ENCODE measurements at regions not wholly inside any gene's neighbourhood (a gene's known extent, or its start where the extent isn't known, plus 50 kb on each side); places are given as distances from the start of the nearest gene placed in this dataset.

DNA sequence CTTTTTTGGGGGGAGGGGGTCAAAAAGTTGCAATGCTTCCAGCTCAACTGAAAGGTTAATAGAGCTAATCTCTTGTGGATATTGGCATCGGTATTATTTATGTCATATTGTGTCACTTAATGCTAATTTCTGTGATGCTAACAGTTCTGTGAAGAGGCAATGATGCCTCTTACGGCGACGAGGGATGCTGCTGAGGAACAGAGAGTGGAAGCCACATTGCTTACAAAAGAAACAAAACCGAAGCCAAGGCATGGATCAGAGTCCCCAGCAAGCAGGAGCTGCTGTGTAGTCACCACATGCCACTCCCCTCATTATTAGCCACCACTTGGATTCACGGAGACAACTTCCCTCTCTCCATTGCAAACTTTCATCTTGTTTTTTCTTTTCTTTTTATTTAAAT is 536.5 kb upstream of the MGMT start:
- DNase-seq (ENCODE audit: low spot score) = no peak

DNA sequence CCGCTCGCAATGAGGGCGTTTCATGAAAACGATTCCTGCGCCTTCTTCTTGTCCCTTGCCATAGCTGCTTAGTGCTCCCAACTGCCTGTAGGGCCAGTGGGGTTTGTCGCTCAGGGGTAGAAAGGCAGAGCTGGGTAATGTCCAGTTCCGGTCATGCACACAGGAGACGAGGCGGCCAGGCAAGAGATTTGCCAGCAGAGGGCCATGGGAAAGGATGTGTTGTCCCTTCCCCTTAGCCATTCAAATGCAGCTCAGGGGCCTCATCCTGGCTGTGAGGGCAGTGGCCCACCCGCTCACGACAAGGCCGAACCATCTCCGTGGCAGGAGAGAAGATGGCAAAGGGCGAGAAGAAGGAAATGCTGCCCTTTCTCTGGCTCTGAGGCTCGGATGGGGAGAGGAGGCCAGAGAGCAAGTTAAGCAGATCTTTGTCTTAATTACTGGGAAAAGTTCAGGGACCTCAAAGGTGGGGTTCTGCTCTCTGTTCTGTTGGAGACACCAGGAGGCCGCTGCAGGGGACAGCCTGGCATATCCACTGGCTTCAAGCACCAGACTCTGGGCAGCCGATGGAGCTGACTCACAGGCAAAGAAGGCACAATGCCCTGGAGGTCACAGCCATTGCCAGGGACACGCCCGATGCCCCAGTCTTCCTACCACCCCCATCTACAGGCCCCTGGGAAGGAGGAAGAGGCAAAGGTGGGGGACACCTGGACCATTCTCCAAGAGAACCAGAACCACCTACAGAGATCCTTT is 534.8 kb upstream of the MGMT start:
- DNase-seq (ENCODE audit: low spot score) = no peak

DNA sequence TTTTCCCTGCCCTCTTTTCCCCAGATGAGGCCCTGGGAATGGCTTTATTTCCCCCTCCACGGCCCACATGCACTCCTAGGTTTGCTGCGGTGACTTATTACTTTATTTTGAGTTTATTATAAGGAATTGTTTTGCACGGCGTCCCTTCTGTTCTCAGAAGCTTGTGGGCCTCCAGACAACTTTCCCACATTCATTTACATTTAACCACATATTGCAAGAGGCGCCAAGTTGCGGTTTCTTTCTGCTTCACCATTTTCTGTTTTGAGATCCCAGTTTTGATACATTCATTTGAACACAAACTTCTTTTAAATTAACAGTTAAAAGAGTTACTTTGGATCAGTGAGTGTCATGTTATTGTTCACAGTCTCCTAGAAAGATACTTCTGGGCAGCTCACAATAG is 532.5 kb upstream of the MGMT start:
- DNase-seq (ENCODE audit: low spot score) = no peak

DNA sequence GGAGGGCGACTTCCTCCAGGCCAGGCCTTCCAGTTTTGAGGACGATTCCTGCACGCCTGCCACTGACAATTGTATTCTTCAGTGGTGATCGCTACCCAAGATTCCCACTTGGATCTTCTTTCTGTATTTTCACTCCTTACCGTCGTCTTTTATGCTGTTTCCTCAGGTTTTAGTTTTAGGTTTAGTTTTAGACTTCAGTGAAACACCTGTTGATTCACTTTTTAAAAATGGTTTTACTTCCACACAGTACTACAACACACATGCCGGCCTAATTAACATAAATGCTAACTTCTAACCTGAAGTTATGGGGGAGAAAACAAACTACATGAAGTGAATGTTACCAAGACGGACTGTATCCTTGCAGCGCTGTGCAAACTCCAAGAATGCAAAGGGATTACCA is 530.6 kb upstream of the MGMT start:
- DNase-seq (ENCODE audit: low spot score) = no peak

DNA sequence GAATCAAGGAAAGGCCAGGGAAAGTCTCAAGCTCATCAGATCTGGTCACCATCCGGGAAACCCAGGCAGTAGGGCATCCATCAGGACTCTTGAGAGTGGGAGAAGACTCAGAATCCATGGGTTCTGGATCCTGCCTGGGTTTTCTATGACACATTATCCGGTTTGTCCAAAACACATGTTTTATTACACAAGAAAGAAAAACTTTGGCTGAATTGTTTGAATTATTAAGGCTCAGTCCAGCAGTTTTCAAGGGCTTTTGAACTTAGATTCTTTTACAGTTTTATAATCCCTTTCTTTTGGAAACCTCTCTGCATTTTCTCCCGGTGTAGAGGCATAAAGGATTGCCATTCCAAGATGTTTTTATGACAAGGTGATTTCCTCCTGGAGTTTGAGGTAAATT is 528.5 kb upstream of the MGMT start:
- DNase-seq (ENCODE audit: low spot score) = no peak

DNA sequence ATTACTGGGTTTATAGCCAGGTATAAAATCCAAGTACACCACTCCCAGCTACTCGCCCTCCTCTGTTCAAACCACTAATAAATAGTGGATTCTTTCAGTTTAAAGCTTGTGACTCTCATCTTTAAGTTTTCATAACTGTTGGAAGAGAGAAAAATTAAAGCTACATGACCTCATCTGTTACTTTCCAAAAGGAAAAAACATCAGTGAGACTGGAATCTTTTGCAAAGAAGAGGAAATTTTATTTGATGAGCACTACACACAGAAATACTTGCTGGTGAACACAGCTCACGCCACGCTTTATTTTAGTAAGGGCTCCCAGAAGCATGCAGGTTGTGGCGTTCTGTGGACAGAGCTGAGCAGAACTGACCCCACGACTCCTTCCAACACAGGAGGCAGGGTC is 527.0 kb upstream of the MGMT start:
- DNase-seq (ENCODE audit: low spot score) = no peak

DNA sequence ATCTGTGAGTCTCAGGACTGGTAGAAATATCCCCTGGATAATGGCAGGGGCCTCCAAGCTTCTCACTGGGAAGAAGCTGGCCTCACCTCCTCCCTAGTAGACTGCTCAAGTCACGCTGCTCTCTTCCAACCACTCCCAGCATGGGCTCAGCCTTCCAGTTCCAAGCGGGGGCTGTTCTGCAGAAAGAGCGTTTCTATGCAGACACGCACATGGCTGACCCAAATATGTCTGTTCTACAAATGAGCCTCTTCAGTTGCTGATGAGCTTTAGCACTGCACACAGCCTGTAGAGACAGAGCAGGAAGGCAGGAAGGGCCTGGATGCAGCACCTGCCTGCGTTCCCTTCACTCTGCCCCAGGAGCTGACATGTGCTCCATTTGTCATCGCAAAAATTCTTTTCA is 523.9 kb upstream of the MGMT start:
- peak; percentile 40 for DNase-seq (ENCODE audit: low spot score)

DNA sequence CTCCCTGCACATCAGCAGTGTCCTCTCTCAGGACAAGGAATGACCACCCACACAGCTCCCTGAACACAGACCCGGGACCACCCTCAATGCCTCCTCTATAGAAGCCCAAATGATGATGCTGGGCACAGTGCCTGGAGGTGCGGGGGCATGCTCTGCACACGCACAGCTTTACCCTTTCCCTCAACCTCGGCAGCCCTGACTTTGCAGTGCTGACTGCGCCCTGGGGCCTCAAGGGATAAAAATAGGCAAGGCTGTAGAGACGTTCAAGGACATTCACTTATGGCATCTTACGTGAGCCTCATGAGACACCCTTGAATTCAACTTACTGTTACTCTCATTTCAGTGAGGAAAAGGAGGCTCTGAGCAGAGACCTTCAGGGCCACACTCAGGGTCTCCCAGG is 521.6 kb upstream of the MGMT start:
- DNase-seq (ENCODE audit: low spot score) = no peak

DNA sequence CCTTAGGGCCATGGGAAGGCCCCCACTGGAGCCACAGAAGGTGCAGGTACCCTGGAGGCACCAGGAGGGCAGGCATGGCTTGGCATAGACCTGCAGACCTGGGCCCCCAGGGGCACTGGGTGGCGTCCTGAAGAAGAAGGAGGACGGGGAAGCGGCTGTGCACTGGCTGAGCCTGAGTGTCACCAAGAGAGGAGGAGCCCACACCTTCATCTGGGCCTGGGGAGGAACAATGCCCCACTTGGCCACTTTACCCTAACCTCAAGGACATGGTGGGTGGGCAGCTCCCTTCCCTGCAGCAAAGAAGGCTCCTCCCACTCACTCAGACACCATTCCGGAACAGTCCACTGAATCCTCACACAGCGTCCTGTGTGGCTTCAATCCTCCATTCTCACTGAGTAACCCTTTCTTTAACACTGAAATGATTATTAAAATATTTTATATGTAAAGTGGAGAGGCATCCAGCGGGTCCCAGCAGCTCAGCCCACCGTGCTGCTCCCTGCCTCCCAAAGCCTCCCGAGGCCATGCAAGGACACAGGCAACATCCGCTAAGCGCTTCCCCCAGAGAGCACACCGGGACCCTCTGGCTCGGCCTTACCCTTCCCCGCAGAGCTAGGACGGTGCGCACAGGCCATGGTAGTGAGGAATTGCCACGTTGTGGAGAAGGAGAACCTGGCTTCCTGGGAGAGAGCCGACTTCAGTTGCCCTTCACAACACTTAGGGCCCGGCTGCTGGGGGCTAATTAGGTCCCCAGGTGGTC is 516.7 kb upstream of the MGMT start:
- DNase-seq (ENCODE audit: low spot score) = no peak

DNA sequence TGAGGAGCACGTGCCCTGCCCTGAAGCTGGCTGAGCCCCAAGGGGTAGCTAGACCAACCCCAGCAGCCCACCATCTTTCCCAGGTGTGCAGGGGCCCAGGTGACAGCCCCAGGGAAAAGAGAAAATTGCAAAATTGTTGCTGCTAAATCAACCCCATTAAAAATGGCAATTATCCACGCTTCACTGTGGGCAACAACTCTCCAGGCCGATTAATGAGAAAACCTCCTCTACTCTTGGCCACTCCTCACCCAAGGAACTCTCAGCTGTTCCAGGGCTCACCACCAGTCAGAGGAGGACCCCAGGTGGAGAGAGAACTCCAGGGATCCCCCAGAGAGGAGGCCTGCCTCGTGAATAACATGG is 516.1 kb upstream of the MGMT start:
- DNase-seq (ENCODE audit: low spot score) = no peak

DNA sequence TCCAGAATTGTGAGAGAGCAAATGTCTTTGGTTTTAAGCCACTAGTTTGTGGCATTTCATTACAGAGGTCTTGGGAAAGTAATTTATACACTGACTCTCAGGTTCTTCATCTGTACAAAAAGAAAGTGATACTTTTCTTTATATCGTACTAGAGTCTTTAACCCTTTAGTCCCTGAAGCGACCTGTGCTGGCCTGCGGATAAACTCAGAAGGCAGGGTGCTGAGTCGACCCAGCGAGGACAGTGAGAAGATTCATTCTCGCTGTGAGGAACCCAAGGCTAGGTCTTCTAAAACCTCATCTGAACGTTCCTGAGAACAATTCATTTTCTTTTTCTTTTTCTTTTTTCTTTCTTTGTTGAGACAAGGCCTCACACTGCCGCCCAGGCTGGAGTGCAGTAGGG is 514.2 kb upstream of the MGMT start:
- no peak for DNase-seq (ENCODE audit: low spot score)

DNA sequence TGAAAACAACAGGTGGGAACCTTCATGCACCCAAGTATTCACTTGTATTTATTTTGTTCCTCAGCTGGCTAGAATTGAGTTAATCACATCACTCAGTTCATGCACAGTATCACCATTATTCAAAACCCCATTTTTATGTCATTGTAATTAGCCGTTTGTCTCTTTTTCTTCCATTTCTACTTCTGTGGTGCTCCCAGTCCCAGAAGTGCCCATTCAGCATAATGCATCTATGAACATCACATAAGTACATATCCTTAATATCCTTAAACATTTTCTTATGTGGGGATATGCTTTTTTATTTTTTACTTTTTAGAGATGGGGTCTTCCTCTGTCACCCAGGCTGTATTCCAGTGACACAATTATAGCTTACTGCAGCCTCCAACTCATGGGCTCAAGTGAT is 510.9 kb upstream of the MGMT start:
- no peak for DNase-seq (ENCODE audit: low spot score)

DNA sequence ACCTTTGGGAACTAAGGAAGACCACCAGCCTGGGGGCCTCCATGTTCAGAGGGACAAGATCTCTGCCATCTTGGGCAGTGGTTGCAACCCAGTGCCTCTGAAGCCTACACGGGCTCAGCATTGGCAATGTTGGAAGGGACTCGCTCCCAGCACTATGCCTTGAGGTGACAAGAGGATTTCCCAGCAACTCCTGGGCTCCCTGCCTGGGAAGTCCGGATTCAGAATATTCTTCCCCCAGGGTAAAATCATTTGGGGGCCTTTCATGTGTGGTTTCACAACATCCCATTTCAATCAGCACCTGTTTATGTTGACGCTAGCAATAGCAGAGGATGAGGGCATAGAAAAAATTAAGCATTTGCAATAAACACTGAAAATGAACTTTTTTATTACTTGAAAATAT is 509.8 kb upstream of the MGMT start:
- DNase-seq (ENCODE audit: low spot score) = no peak

DNA sequence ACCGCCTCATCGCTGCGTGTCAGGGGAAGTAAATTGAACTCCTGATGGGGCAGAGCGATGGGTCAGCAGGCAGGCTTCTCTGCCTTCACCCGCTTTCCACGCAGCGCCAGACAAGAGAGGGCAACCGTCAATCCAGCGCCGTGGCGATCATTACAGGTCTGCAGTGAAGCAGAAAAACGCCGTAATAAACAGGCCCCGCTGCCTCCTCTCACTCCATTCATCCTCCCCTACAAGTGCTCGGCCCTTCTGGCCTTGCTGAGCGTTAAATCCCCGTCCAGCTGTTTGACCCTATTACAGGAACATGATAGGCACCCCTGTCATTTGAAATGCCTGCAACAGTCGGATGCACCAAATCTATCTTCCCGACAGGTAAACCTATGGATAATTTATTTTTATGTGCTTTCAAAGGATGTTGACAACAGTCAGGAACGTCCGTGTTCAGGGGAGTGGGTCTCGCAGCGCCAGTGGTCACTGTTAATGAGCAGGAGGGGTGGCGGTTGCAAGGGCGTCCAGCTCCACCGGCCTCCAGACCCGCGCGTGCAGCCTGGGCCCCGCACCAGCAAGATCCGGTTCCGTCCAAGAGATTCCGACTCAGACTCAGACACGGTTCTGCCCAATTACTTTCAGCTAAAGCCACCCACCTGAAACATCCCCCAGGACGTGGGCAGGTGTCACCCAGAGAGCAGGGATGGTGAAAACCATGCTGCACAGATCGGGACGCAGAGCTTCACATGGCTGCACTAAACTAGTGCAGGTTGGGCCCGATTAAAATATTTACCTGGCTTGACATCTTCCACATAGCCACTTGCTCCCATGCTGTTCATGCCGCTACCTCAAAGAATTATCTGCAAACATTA is 508.0 kb upstream of the MGMT start:
- DNase-seq (ENCODE audit: low spot score) = no peak

DNA sequence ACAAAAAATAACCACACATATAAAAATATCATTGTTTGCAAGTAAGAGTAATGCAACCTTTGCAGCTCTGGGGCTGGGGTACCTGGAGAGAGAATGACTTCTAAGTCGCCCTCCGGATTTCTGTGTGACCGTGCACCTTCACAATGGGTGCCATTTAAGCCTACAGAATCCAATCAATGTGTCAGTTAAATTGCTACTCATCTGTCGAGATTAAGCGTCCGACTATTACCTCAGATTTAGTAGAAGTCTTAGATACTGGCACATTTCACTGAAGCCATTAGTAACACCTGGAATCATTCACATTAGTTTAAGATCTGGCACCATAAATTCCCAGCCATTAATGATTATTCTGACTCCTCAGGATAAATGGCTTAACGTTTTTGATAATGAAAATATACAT is 507.3 kb upstream of the MGMT start:
- DNase-seq (ENCODE audit: low spot score) = no peak

DNA sequence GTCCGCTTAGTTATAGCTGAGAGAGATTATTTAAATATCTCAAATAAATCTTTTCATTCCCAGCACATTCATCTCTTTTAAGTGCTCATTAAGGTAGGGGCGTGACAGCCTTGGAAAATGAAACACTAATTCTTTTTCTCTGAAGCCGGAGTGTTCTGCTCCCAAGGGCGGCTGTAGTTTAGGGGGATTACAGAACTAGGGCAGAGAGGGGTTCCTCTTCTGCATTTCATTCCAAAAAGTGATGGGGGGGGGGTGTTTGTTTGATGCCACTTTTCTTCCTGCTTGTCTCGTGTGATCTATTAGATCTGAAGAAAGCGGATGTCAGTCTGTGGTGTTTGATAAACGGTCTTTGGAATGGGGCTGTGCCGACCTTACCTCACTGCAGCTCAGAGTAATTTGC is 506.5 kb upstream of the MGMT start:
- DNase-seq (ENCODE audit: low spot score) = no peak

DNA sequence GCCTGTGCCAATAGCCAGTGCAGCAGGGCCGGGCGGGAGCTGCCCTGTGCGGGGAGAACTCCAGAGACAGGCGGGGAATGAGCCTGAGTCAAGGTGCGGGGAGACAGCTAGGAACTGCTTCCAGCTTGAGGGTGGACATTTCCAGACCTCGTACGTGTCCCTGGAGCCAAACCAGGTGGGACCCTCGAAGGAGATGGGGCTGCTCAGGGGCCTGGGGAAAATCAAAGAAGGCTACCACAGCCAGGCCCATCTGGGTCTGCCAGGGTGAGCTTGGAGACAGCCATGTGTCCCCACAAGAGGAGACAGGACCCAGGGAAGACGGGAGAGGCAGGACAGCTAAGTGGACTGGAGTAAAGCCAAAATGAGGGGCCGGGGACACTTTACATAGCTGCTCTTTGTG is 504.9 kb upstream of the MGMT start:
- DNase-seq (ENCODE audit: low spot score) = no peak

DNA sequence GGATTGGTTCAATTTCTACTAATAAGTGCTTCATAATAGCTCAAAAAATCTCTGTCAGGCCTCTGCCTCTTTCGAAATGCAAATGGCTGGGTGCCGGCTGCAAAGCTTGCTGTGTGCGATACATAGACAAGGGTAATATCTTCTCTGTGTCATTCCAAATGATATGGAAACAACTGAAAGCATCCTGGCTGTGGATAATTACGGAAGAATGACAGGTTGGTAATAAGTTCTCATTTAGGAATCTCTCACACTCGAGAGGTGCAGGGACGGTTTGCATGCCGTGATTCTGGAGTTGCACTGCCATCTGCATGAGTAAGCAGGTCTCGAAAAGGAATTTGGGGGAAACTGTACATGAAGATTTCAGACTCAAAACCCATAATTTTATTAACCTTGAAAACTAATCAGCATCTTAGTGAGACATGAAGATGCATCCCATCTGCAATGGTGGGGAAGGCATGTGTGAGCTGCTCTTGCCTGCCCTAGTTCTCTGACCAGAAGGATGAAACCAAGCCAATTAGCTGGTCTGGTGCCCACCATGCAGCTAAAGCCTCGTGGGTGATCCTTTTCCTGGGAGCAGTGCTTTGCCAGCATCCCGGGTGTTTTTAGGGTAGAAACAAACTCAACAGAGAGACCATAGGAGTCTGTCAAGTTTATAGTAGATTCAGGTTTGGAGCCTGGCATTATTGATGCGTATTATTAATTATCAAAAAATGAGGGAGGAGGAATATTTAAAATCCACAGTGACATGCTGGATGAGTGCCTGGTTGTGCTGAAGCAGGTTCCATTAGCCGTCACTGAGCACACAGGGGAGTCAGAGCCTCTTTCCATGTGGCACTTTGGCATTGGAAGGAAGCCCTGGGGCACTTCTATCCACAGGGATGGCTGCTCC is 503.6 kb upstream of the MGMT start:
- no peak for DNase-seq (ENCODE audit: low spot score)

DNA sequence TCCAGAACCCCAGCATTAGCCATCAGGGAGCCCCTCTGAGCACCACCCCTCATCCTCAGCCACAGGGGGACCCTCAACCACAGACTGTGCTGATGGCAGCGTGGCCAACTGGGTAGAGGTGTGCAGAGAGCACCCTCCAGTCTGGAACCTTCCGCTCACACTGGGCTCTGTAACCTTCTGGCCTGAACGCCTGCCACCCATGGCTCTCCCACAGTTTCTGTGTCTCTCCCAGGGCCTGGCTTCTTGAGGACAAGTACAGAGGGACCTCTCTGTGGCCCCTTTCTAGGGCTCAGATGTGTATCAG is 503.0 kb upstream of the MGMT start:
- no peak for DNase-seq (ENCODE audit: low spot score)

DNA sequence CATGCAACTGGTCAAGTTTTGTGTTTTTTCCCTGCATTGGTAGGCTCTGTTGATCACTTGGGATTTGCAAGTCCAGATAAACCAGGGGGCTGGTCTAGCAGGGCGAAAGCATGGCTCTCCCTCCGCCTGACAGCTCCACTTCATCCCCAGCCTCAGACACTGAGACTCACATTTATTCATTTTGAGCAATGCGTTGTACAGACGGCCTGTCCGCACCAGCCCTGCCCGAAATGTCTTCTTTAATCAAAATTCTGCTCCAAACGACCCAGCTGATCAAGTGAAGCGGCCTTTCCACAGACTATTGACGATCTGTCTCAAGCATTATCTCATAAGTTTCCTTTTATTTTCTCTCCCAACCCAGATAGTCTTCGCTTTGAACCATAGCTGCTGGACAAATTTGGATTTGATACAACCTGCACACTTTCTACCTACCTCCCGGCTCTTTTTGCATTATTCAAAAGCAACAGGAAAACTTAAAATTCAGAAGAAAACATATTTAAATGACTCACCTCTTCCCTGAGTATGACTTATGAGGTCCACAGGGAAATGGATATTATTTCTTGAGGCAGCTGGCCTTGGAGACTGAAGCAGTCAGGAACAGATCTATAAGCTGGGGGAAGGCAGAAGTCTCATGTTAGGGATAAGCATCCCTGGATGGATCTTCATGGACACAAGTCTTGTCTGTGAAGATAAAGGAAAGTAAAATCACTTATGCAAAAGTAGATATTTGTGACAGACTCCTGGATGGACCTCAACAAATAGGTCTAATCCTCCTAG is 498.9 kb upstream of the MGMT start:
- DNase-seq (ENCODE audit: low spot score) = no peak

DNA sequence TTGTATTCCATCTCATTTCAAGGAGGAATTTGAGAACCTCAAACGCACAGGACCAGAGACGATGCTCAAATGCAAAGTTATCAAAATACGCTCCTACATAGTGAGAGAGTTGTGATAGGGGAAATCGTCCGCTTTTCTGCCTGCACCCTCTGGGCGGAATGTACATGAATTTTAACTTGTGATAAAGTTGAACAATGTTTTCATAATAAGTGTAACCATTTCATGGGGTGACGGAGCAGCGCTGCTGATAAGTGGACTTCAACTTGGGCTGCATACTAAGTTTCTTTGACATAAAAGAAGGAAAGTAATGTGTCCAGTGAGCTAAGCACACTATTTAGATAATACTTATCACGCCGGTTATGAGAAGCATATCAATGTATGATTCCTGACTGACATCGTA is 497.5 kb upstream of the MGMT start:
- DNase-seq (ENCODE audit: low spot score) = no peak
